ENCODE measurements at regions not wholly inside any gene's neighbourhood (a gene's known extent, or its start where the extent isn't known, plus 50 kb on each side); places are given as distances from the start of the nearest gene placed in this dataset.
"Not testable (repeated sequence)": the region's sequence is repeated elsewhere in the genome, so short reads cannot be mapped to it uniquely, and the experiment has no call there.

DNA sequence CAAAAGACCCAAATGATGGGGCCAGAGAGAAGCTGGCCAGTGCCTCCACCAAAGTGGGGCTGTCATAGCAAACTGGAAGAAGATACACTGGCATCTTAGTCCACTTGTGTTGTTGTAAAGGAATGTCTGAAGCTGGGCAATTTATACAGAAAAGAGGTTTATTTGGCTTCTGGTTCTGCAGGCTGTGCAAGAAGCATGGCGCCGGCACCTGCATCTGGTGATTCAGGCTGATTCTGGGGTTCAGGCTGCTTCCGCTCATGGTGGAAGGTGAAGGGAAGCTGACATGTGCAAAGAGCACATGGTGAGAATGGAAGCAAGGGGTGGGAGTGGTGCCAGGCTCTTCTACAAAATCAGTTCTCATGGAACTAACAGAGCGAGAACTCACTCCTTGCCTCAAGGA, 135.9 kb upstream of the TWIST2 start:
- DNase-seq (ENCODE audit: low read depth in 2 of 2, low spot score in 1 of 2): no peak

- no peak for DNase-seq (ENCODE audit: low read depth in 2 of 2, low spot score in 1 of 2)
These were observed 134.6 kb upstream of the TWIST2 start for GRCh38 chr2:238713198-238713826.

DNA sequence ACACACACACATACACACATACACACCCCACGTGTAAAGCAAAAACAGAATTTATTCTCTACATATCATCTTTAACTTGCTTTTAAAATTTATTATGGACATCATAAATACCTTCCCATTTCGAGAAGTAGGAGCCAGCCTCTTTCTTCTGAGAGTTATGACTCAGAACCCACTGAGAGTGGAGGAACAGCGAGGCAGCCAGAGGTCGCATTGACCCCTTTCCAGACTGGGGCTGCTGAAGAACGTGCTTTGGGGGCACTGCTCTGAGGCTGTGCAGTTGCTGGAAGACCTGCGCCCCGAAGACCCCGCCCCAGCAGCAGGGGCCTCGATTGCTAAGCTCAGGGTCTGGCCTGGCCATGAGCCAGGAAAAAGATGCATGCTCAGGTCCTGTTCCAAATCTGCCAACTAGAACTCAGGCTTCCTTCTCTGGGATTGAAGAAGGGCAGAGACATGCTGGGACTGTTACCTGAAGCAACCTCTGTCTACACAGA, 133.8 kb upstream of the TWIST2 start:
- no peak for DNase-seq (ENCODE audit: low read depth in 2 of 2, low spot score in 1 of 2)

DNA sequence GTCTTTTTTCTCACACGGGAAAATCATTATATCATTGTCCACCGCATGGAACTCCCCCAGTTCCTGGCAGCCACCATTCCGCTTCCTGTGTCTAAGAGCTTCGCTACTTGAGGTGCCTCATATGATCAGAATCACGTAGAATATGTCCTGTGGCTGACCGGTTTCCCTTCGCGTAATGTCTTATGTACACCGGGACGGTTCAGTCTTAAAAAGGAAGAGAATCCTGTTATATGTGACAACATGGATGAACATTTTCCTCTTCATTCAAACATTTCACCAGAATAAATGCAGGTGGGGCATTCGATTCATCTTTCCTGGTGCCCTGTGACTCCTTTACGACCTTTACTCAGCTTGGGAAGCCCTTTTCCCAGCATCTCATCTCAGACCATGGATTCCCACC, 131.7 kb upstream of the TWIST2 start:
- DNase-seq (ENCODE audit: low read depth in 2 of 2, low spot score in 1 of 2): no peak

- DNase-seq (ENCODE audit: low read depth in 2 of 2, low spot score in 1 of 2): no peak
These were observed 131.3 kb upstream of the TWIST2 start for GRCh38 chr2:238716585-238716984.

GRCh38 chr2:238717084-238717483, 130.8 kb upstream of the TWIST2 start:
- DNase-seq (ENCODE audit: low read depth in 2 of 2, low spot score in 1 of 2): no peak

GRCh38 chr2:238719641-238720040, 128.2 kb upstream of the TWIST2 start:
- no peak for DNase-seq (ENCODE audit: low read depth in 2 of 2, low spot score in 1 of 2)

DNA sequence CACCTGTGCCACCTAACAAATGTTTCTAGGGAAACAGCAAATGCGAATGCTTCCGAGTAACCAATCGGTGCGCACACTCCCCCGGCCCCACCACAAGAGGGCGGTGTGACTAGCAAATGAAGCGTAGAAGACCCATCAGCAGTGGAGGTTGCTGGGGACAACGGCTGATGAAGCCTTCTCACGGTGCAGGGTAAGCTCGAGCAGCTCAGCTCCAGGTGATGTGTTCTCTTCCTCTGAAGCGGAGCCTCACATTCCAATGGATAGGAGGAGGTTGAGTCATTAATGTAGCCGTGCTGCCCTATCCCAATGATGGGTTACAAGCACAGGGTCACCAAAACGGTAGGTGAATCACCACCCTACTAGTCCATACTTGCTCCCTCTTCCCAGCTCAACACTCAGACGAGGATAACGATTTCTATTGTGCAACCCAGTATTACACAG, 127.6 kb upstream of the TWIST2 start:
- DNase-seq (ENCODE audit: low read depth in 2 of 2, low spot score in 1 of 2): no peak

GRCh38 chr2:238722181-238722580, 125.7 kb upstream of the TWIST2 start:
- no peak for DNase-seq (ENCODE audit: low read depth in 2 of 2, low spot score in 1 of 2)

DNA sequence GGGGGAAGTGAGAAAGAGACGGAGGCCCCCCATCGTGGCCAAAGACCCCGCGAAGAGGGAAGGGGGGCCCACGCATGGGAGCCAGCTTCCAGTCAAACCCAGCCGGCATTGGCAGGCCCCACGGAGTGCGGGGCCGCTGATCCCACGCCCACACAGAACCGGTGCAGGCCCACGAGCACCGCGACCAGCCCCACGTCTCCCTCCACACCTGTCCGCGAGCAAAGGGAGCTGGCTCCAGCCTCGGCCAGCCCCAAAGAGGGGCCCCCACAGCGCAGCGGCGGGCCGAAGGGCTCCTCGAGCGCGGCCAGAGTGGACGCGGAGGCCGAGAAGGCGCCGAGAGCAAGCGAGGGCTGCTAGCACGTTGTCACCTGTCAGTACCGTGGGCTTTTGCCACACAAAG, 125.0 kb upstream of the TWIST2 start:
- no peak for DNase-seq (ENCODE audit: low read depth in 2 of 2, low spot score in 1 of 2)

DNA sequence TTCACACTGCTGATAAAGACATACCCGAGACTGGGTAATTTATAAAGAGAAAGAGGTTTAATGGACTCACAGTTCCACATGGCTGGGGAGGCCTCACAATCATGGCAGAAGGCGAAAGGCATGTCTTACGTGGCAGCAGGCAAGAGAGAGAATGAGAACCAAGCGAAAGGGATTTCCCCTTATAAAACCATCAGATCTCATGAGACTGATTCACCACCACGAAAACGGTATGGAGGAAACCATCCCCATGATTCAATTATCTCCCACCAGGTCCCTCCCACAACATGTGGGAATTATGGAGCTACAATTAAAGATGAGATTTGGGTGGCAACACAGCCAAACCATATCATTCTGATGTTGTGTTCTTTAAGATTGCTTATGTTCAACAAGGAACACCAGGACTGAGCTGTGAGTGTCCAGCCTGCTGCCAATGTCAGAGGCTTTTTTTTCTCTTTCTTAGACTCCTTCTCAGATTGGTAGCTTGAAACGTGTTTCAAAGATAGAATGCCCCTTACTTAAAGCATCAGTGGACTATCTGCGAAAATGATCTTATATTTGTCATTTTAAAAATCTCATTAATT, 124.1 kb upstream of the TWIST2 start:
- not testable (repeated sequence) for DNase-seq (ENCODE audit: low read depth in 2 of 2, low spot score in 1 of 2)

DNA sequence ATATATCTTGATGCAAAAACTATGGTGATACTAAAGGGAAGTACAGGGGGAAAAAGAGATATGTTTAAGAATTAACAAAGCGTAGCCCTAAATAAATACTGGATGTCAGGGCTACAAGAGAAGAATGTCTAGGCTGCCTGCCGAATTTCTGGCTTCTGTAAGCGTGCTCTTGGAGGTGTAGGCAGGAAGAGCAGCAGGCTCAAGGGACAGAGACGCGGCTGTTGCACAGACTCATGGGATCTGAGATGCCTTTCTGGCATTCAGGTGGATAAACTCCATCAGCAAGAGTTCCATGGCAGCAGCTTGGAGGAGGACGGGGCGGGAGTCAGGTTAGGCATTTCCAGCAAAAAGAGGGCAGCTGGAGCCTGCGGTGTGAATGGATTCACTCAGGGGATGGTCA, 123.2 kb upstream of the TWIST2 start:
- no peak for DNase-seq (ENCODE audit: low read depth in 2 of 2, low spot score in 1 of 2)

- DNase-seq (ENCODE audit: low read depth in 2 of 2, low spot score in 1 of 2): no peak
These were observed 122.6 kb upstream of the TWIST2 start for GRCh38 chr2:238725298-238725697.

GRCh38 chr2:238726670-238727584, 121.0 kb upstream of the TWIST2 start:
- DNase-seq (ENCODE audit: low read depth in 2 of 2, low spot score in 1 of 2): no peak

GRCh38 chr2:238727585-238728329, 120.1 kb upstream of the TWIST2 start:
- no peak for DNase-seq (ENCODE audit: low read depth in 2 of 2, low spot score in 1 of 2)

DNA sequence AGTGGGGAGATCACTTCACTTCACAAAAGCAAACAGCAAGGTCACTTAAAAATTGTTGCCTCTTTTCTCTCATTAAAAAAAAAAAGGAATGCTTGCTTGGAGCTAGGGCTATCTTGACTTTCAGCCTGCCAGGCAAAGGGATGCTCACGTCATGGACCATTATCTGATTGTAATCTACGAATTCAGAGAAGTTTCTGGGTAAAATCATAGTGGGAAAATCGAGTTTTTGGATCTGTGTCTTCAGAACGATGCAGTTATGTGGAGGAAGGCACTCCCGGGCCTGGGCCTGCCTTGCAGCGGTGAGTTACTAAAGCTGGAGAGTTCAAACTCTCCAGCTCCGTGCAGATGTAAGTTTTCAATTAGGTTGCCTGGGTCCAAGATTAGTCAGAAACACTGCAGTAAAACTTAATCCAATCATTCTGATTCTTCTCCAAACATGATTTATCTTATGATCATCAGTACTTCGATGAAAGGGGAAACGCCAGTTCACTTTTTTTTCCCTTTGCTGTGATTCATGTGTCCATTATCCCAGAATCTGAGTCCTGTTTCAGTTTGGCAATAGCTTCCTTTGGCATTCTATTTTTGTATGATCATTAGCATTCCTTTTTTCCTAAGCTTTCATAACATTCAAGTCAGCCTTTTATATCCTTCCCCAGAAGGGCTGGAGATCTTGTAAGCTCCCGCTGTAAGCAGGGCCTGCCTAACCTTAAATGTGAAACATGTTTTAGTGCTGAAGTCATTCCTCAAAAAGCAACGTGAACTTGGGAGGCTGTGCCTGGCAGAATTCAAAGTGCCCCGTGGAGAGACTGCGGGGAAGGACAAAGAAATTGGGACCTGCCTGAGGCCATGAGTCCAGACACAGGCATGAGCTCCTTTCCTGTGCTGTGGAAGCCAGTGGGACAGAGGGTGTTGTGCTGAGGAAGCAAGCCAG, 119.3 kb upstream of the TWIST2 start:
- DNase-seq (ENCODE audit: low read depth in 2 of 2, low spot score in 1 of 2): no peak

DNA sequence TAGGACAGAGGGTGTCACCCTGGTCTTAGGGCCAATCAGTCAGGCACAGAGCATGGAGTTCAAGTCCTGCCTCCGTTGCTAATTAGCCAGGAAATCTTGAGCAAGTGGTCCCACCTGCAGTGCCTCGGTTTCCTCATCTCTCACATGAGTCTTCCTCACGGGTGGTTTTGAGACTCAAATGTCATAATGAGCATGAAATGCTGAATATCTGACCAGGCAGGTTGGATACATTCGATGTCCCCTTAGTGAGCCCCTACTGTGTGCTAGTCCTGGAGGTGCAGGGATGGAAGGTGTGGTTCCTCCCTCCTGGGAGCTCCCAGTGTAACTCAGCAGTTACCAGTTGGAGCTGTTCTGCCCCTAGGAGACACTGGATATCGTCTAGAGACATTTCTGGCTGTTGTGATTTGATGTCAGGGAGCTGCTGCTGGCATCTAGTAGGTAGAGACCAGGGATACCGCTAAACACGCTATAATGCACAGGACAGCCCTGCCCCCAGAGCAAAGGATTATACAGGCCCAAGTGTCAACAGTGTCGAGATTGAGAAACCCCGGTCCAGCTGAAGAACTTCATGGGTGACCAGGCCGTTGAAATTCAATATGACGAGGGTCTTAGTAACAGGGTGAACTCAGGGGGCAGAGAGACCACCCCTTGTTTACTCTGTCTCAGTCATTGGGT, 118.5 kb upstream of the TWIST2 start:
- no peak for DNase-seq (ENCODE audit: low read depth in 2 of 2, low spot score in 1 of 2)

GRCh38 chr2:238730001-238730669, 117.8 kb upstream of the TWIST2 start:
- no peak for DNase-seq (ENCODE audit: low read depth in 2 of 2, low spot score in 1 of 2)

DNA sequence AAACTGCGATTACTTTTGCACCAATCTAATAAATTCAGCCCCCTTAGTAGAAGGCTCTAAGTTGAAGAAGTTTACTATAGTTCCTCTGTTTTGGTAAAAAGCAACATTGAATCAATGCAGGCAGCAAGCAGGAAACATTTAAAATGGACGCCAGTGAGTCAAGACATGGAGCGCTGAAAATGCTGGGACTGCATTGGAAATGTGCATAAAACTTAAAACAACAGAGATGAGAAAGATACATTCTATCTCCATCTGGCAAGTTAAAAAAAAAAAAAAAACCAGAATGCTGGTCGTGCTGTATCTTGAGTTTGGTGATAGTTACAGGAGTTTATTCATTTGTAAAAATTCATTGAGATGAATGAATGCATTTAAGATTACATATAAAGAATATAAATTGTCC, 117.0 kb upstream of the TWIST2 start:
- DNase-seq (ENCODE audit: low read depth in 2 of 2, low spot score in 1 of 2): no peak
